DMS 273 treated with DMSO at 0.1 percent for 48 hours (cell line): ENCODE measurements at regions not wholly inside any gene's neighbourhood (a gene's known extent, or its start where the extent isn't known, plus 50 kb on each side); places are given as distances from the start of the nearest gene placed in this dataset.
"Not testable (repeated sequence)": the region's sequence is repeated elsewhere in the genome, so short reads cannot be mapped to it uniquely, and the experiment has no call there.

ENCODE experiments used
- DNase-seq: peaks from one replicate; lab custom pipeline; 2025; lab: John Stamatoyannopoulos, UW

GRCh38 chr9:33623658-33624586 lies 99.9 kb downstream of the ANKRD18B start:
- DNase-seq = peak; percentile 22

- DNase-seq = not testable (repeated sequence)
Measured at GRCh38 chr9:33628318-33628717, 104.3 kb downstream of the ANKRD18B start.

GRCh38 chr9:33628865-33629410 lies 104.9 kb downstream of the ANKRD18B start:
- DNase-seq = no peak

- no peak for DNase-seq
Measured at GRCh38 chr9:33633636-33634035, 109.6 kb downstream of the ANKRD18B start.

GRCh38 chr9:33637881-33638280 lies 113.8 kb downstream of the ANKRD18B start:
- no peak for DNase-seq

- DNase-seq = no peak
Measured at GRCh38 chr9:33638391-33638915, 114.4 kb downstream of the ANKRD18B start.

- no peak for DNase-seq
Measured at GRCh38 chr9:33645706-33646105, 121.7 kb downstream of the ANKRD18B start.

GRCh38 chr9:33649463-33649862 lies 125.4 kb downstream of the ANKRD18B start:
- no peak for DNase-seq

GRCh38 chr9:33651125-33651524 lies 127.1 kb downstream of the ANKRD18B start:
- DNase-seq = no peak

- DNase-seq = no peak
Measured at GRCh38 chr9:33659921-33660320, 135.4 kb upstream of the PRSS3 start.

- DNase-seq = no peak
Measured at GRCh38 chr9:33660772-33661171, 134.6 kb upstream of the PRSS3 start.

GRCh38 chr9:33661176-33661575 lies 134.2 kb upstream of the PRSS3 start:
- DNase-seq = no peak

- DNase-seq = no peak
Measured at GRCh38 chr9:33662871-33663270, 132.5 kb upstream of the PRSS3 start.

- DNase-seq = not testable (repeated sequence)
Measured at GRCh38 chr9:33676194-33676745, 119.1 kb upstream of the PRSS3 start.

GRCh38 chr9:33676746-33677505 lies 118.4 kb upstream of the PRSS3 start:
- no peak for DNase-seq

- no peak for DNase-seq
Measured at GRCh38 chr9:33677506-33677809, 117.9 kb upstream of the PRSS3 start.

- no peak for DNase-seq
Measured at GRCh38 chr9:33677961-33678360, 117.4 kb upstream of the PRSS3 start.

- DNase-seq = no peak
Measured at GRCh38 chr9:33682551-33682950, 112.8 kb upstream of the PRSS3 start.

- no peak for DNase-seq
Measured at GRCh38 chr9:33684831-33685230, 110.5 kb upstream of the PRSS3 start.

GRCh38 chr9:33686942-33687341 lies 108.4 kb upstream of the PRSS3 start:
- DNase-seq = peak; percentile 88

GRCh38 chr9:33687779-33688178 lies 107.6 kb upstream of the PRSS3 start:
- peak; percentile 18 for DNase-seq
